Fibroblast of lung (primary cell): ENCODE measurements at regions not wholly inside any gene's neighbourhood (a gene's known extent, or its start where the extent isn't known, plus 50 kb on each side); places are given as distances from the start of the nearest gene placed in this dataset.
A peak's percentile ranks its signal among the peaks of the same experiment; 100 is the strongest.

Experiments used
- DNase-seq, 2 donors: peaks; one replicate each; pipeline versions ENCODE4 v3.0.0 to v3.0.0-alpha.2; 2010; ENCODE audit warnings: low read depth in 2 of 2
- H2AFZ ChIP-seq: 2 replicates; pipeline ENCODE4 v1.5.1; 2012; ENCODE audit warnings: low read length, control low read depth, inconsistent platforms
- H3K27ac ChIP-seq: 2 replicates; pipeline ENCODE4 v1.5.1; 2011; ENCODE audit warnings: low read length, control low read depth; ENCODE audit not compliant: insufficient read depth
- H3K27me3 ChIP-seq: 2 replicates; pipeline ENCODE4 v1.5.1; 2011; ENCODE audit warnings: mild to moderate bottlenecking, low read length; ENCODE audit not compliant: control insufficient read depth, insufficient read depth
- H3K36me3 ChIP-seq: 2 replicates; pipeline ENCODE4 v1.5.1; 2011; ENCODE audit warnings: low read length; ENCODE audit not compliant: control insufficient read depth, insufficient read depth
- H3K4me1 ChIP-seq: 2 replicates; pipeline ENCODE4 v1.5.1; 2011; ENCODE audit warnings: low read length; ENCODE audit not compliant: control insufficient read depth, insufficient read depth; ENCODE audit errors: extremely low read depth
- H3K4me2 ChIP-seq: 2 replicates; pipeline ENCODE4 v1.5.1; 2011; ENCODE audit warnings: low read length, control low read depth; ENCODE audit not compliant: insufficient read depth; ENCODE audit errors: extremely low read depth
- H3K4me3 ChIP-seq, 4 experiments: fragments of 200-600 bp in 1 of 4; sonication (generic) in 1 of 4; replicated peaks in 1 of 4; 2 replicates each; pipeline ENCODE4 v1.5.1; 2011 to 2016; ENCODE audit warnings: low read length in 4 of 4, low read depth in 3 of 4, mild to moderate bottlenecking in 3 of 4, control low read depth in 2 of 4, inconsistent platforms in 1 of 4, mixed read lengths in 1 of 4; ENCODE audit not compliant: insufficient read depth in 1 of 4; ENCODE audit errors: control extremely low read depth in 1 of 4
- H3K79me2 ChIP-seq: 2 replicates; pipeline ENCODE4 v1.5.1; 2012; ENCODE audit warnings: mild to moderate bottlenecking, low read length, inconsistent platforms; ENCODE audit not compliant: control insufficient read depth, insufficient read depth
- H3K9ac ChIP-seq: 2 replicates; pipeline ENCODE4 v1.5.1; 2011; ENCODE audit warnings: mild to moderate bottlenecking, low read length, control low read depth; ENCODE audit not compliant: insufficient read depth
- H3K9me3 ChIP-seq: 2 replicates; pipeline ENCODE4 v1.5.1; 2012; ENCODE audit warnings: low read depth, low read length; ENCODE audit not compliant: control insufficient read depth, insufficient read depth
- H4K20me1 ChIP-seq: 2 replicates; pipeline ENCODE4 v1.5.1; 2011; ENCODE audit warnings: low read length; ENCODE audit not compliant: control insufficient read depth, insufficient read depth; ENCODE audit errors: extremely low read depth
- EZH2 ChIP-seq: IDR thresholded peaks from 2 replicates; pipeline ENCODE4 v1.5.1; 2012; ENCODE audit warnings: low read length, control low read depth, mild to moderate bottlenecking; ENCODE audit errors: missing control alignments
- TF ChIP-seq, protein P1 (sequence below), 2 donors: IDR thresholded peaks in 1 of 2; conservative IDR thresholded peaks in 1 of 2; 1 replicate in 1 of 2; 2 replicates in 1 of 2; pipeline ENCODE4 v1.5.1; 2011 to 2012; ENCODE audit warnings: low read length in 2 of 2, control low read depth in 1 of 2, inconsistent platforms in 1 of 2, low read depth in 1 of 2, mild to moderate bottlenecking in 1 of 2

DNA sequence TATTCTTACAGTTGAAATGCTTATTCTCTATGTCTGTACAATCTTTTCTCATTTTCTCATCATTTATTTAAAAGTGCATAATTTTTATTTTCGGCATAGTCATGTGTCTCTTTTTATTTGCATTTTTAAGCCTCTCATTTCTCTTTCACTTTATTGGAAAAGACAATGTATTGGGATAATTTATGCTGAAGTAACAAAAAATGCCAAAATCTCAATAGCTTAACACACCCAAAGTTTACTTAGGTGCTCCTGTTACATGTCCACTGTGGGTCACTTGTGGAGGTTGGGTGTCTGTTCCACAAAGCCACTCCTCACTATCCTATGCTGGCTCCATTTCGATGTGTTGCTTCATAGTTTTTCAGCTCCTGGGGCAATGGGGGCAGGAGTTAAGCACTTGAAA lies 638.7 kb downstream of the CD109 start:
- no peaks in the 10 kb centered on the region for H3K27me3 ChIP-seq
- H3K79me2 ChIP-seq = no peaks in the 10 kb centered on the region
- no peaks in the 10 kb centered on the region for H3K4me1 ChIP-seq
- TF ChIP-seq, protein P1, sequence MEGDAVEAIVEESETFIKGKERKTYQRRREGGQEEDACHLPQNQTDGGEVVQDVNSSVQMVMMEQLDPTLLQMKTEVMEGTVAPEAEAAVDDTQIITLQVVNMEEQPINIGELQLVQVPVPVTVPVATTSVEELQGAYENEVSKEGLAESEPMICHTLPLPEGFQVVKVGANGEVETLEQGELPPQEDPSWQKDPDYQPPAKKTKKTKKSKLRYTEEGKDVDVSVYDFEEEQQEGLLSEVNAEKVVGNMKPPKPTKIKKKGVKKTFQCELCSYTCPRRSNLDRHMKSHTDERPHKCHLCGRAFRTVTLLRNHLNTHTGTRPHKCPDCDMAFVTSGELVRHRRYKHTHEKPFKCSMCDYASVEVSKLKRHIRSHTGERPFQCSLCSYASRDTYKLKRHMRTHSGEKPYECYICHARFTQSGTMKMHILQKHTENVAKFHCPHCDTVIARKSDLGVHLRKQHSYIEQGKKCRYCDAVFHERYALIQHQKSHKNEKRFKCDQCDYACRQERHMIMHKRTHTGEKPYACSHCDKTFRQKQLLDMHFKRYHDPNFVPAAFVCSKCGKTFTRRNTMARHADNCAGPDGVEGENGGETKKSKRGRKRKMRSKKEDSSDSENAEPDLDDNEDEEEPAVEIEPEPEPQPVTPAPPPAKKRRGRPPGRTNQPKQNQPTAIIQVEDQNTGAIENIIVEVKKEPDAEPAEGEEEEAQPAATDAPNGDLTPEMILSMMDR (conservative IDR thresholded peaks at IDR 0.05 in 1 of 2, IDR thresholded peaks at IDR 0.05 in 1 of 2; ENCODE audit: low read depth in 1 of 2, low read length in 2 of 2) = no peak
- no peak for TF ChIP-seq EZH2
- H3K27ac ChIP-seq = no peak overlapping the region
- no peaks in the 10 kb centered on the region for H3K36me3 ChIP-seq
- no peak overlapping the region for H3K9ac ChIP-seq
- no peak overlapping the region for H2AFZ ChIP-seq
- H3K4me2 ChIP-seq = no peak overlapping the region
- no peaks in the 10 kb centered on the region for H4K20me1 ChIP-seq
- DNase-seq = no peak
- no peak overlapping the region for H3K4me3 ChIP-seq
- no peaks in the 10 kb centered on the region for H3K9me3 ChIP-seq

DNA sequence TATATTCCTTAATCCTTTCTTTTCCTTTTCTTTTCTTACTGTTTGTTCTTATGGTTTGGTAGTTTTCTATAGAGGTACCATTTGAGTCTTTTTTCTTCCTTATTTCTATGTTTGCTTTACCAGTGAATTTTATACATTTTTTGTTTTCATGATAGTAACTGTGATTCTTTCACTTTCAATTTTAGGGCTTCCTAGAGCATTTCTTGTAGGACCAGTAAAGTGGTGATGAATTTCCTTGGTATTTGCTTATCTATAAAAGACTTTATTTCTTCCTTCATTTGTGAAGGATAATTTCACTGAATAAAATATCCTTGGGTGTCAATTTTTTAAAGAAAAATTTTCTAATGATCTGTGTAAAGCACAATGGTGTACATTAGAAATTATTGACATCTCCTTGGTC lies 637.4 kb downstream of the CD109 start:
- Histone ChIP-seq H3K9ac (no peak overlapping the region), H3K27ac (no peak overlapping the region), H3K4me3 (no peak overlapping the region), H3K4me1 (no peaks in the 10 kb centered on the region), H2AFZ (peak overlapping the region; percentile 38), H3K79me2 (no peaks in the 10 kb centered on the region), H3K36me3 (no peaks in the 10 kb centered on the region), H3K27me3 (no peaks in the 10 kb centered on the region), H4K20me1 (no peaks in the 10 kb centered on the region), H3K4me2 (peak overlapping the region; percentile 48), H3K9me3 (no peaks in the 10 kb centered on the region)
- DNase-seq = peak; percentile 6 to 27
- TF ChIP-seq, protein P1 (conservative IDR thresholded peaks at IDR 0.05 in 1 of 2, IDR thresholded peaks at IDR 0.05 in 1 of 2; ENCODE audit: low read depth in 1 of 2, low read length in 2 of 2) = no peak
- no peak for TF ChIP-seq EZH2

DNA sequence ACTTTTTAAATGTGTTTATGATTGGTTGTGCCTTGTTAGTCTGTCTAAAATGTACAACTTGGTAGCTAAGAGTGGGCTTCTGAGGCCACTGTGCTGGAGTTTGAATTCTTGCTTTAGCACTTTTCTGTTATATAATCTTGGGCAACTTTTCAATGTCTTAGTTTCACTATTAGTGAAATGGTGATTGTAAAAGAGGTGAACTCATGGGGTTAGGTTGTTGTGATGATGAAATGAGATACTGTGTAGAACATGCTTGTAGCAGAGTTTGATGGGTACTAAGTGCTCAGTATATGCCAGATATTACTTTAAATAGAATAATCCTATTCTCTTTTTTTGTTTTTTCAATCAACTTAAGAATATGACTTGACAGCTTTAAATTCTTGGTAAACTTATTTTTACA lies 624.7 kb downstream of the CD109 start:
- H3K79me2 ChIP-seq = no peaks in the 10 kb centered on the region
- no peaks in the 10 kb centered on the region for H3K27me3 ChIP-seq
- H3K27ac ChIP-seq = no peak overlapping the region
- no peak overlapping the region for H3K4me2 ChIP-seq
- H3K4me3 ChIP-seq = no peak overlapping the region
- H2AFZ ChIP-seq = no peak overlapping the region
- TF ChIP-seq, protein P1 (conservative IDR thresholded peaks at IDR 0.05 in 1 of 2, IDR thresholded peaks at IDR 0.05 in 1 of 2; ENCODE audit: low read depth in 1 of 2, low read length in 2 of 2) = no peak
- TF ChIP-seq EZH2 = no peak
- DNase-seq = no peak
- H3K9me3 ChIP-seq = no peaks in the 10 kb centered on the region
- no peaks in the 10 kb centered on the region for H3K36me3 ChIP-seq
- H3K9ac ChIP-seq = no peak overlapping the region
- H3K4me1 ChIP-seq = no peaks in the 10 kb centered on the region
- H4K20me1 ChIP-seq = no peaks in the 10 kb centered on the region
